ENCODE measurements at regions not wholly inside any gene's neighbourhood (a gene's known extent, or its start where the extent isn't known, plus 50 kb on each side); places are given as distances from the start of the nearest gene placed in this dataset.

GRCh38 chr14:58822856-58823255 lies 185.1 kb downstream of the DACT1 start:
- no peaks in the 10 kb centered on the region for H3K9me3 ChIP-seq (replicated peaks; ENCODE audit: control insufficient read depth, insufficient read depth, low read length)
- peaks cover 0 to 3% of the 10 kb centered on the region in 2 experiments for H3K27me3 ChIP-seq (ENCODE audit: control insufficient read depth in 2 of 2, insufficient read depth in 2 of 2, low read length in 2 of 2)
- POLR2A ChIA-PET, result no interaction called here
- CTCF ChIA-PET, result interaction anchor here (0.9 to 1.0 kb wide), 2 partner anchors 10 to 26 kb away, joined by 3 read pairs; no protein-coding TSS in a partner anchor
- no peak overlapping the region for H3K9ac ChIP-seq (replicated peaks; ENCODE audit: extremely low read depth, insufficient read depth, low read length)
- no peaks in the 10 kb centered on the region for H3K9me1 ChIP-seq (replicated peaks; ENCODE audit: control insufficient read depth, extremely low read depth, insufficient read depth, low read length)
- FAIRE-seq (no peak), DNase-seq (ENCODE audit: low read depth, low spot score) (no peak)
- H3K36me3 ChIP-seq (ENCODE audit: control insufficient read depth in 2 of 2, extremely low read depth in 1 of 2, insufficient read depth in 2 of 2, low read length in 2 of 2), result no peaks in the 10 kb centered on the region
- no peaks in the 10 kb centered on the region for H4K20me1 ChIP-seq (replicated peaks; ENCODE audit: control insufficient read depth, extremely low read depth, insufficient read depth, low read length)
- no peak overlapping the region for H3K4me3 ChIP-seq (replicated peaks in 1 of 3; ENCODE audit: insufficient read depth in 1 of 3, low read depth in 1 of 3, low read length in 3 of 3)
- H3K27ac ChIP-seq (ENCODE audit: insufficient read depth, low read depth, low read length), result no peak overlapping the region
- H3K4me1 ChIP-seq (ENCODE audit: control insufficient read depth, extremely low read depth, insufficient read depth, low read length), result no peaks in the 10 kb centered on the region
- H3K79me2 ChIP-seq (ENCODE audit: control insufficient read depth, insufficient read depth, low read length), result no peaks in the 10 kb centered on the region
- dilution Hi-C loops (cut with MboI; ENCODE audit: extremely low pct_ligation_motif_present, low sequenced_read_pairs), result no loop called here
- BruUV-seq (replicated peaks), result no TSS peak
- TF ChIP-seq MYC (IDR thresholded peaks at IDR 0.05; ENCODE audit: low read depth, low read length) (no peak), EZH2 (IDR thresholded peaks at IDR 0.05; ENCODE audit: borderline replicate concordance, low read depth, low read length, severe bottlenecking) (no peak), MAX (IDR thresholded peaks at IDR 0.05; ENCODE audit: insufficient read depth, insufficient read length) (no peak), POLR2A (IDR thresholded peaks at IDR 0.05; ENCODE audit: low read depth, low read length) (no peak)
- intact Hi-C loops (cut with micrococcal nuclease), result no loop called here
- H3K4me2 ChIP-seq (ENCODE audit: insufficient read depth, low read length), result no peak overlapping the region
- H2AFZ ChIP-seq (ENCODE audit: low read depth, low read length), result no peak overlapping the region

- Histone ChIP-seq H3K4me1 (ENCODE audit: control insufficient read depth, extremely low read depth, insufficient read depth, low read length) (no peaks in the 10 kb centered on the region), H3K27me3 (ENCODE audit: control insufficient read depth in 2 of 2, insufficient read depth in 2 of 2, low read length in 2 of 2) (peaks cover 0 to under 1% of the 10 kb centered on the region in 2 experiments), H3K9me1 (replicated peaks; ENCODE audit: control insufficient read depth, extremely low read depth, insufficient read depth, low read length) (no peaks in the 10 kb centered on the region), H3K4me2 (ENCODE audit: insufficient read depth, low read length) (no peak overlapping the region), H3K36me3 (ENCODE audit: control insufficient read depth in 2 of 2, extremely low read depth in 1 of 2, insufficient read depth in 2 of 2, low read length in 2 of 2) (no peaks in the 10 kb centered on the region), H4K20me1 (replicated peaks; ENCODE audit: control insufficient read depth, extremely low read depth, insufficient read depth, low read length) (no peaks in the 10 kb centered on the region), H3K9me3 (replicated peaks; ENCODE audit: control insufficient read depth, insufficient read depth, low read length) (no peaks in the 10 kb centered on the region), H3K79me2 (ENCODE audit: control insufficient read depth, insufficient read depth, low read length) (no peaks in the 10 kb centered on the region), H3K27ac (ENCODE audit: insufficient read depth, low read depth, low read length) (no peak overlapping the region), H2AFZ (ENCODE audit: low read depth, low read length) (no peak overlapping the region), H3K4me3 (replicated peaks in 1 of 3; ENCODE audit: insufficient read depth in 1 of 3, low read depth in 1 of 3, low read length in 3 of 3) (no peak overlapping the region), H3K9ac (replicated peaks; ENCODE audit: extremely low read depth, insufficient read depth, low read length) (no peak overlapping the region)
- FAIRE-seq, result no peak
- ChIA-PET CTCF (interaction anchor here (1.0 kb wide), 1 partner anchor 10 kb away, joined by 3 read pairs; no protein-coding TSS in a partner anchor), POLR2A (no interaction called here)
- no TSS peak for BruUV-seq (replicated peaks)
- TF ChIP-seq FOS (IDR thresholded peaks at IDR 0.05; ENCODE audit: borderline replicate concordance, insufficient read depth, low read length), result no peak
- TF ChIP-seq POLR2AphosphoS5 (IDR thresholded peaks at IDR 0.05; ENCODE audit: insufficient read depth, low read depth, low read length), result no peak
- no peak for TF ChIP-seq GATA2 (IDR thresholded peaks at IDR 0.05; ENCODE audit: insufficient read depth, insufficient read length, low read depth, low read length)
- TF ChIP-seq MYC (IDR thresholded peaks at IDR 0.05; ENCODE audit: low read depth, low read length), result no peak
- DNase-seq (ENCODE audit: low read depth, low spot score), result no peak
- intact Hi-C loops (cut with micrococcal nuclease) (no loop called here), dilution Hi-C loops (cut with MboI; ENCODE audit: extremely low pct_ligation_motif_present, low sequenced_read_pairs) (no loop called here)
Observed at GRCh38 chr14:58823312-58823711, 185.6 kb downstream of the DACT1 start.
